NT2/D1 (cell line): ENCODE measurements at regions not wholly inside any gene's neighbourhood (a gene's known extent, or its start where the extent isn't known, plus 50 kb on each side); places are given as distances from the start of the nearest gene placed in this dataset.

Source experiments
- DNase-seq: peaks from one replicate; pipeline ENCODE4 v3.0.0-alpha.2; 2011; ENCODE audit warnings: low read depth, low spot score
- H3K27me3 ChIP-seq: 2 replicates; pipeline ENCODE4 v1.6.0; 2011; ENCODE audit warnings: mild to moderate bottlenecking; ENCODE audit not compliant: insufficient read length, insufficient read depth
- H3K36me3 ChIP-seq: 2 replicates; pipeline ENCODE4 v1.6.1; 2011; ENCODE audit warnings: mild to moderate bottlenecking, low read length, mixed read lengths; ENCODE audit not compliant: insufficient read depth, insufficient read length
- H3K4me1 ChIP-seq: 2 replicates; pipeline ENCODE4 v1.5.1; 2011; ENCODE audit not compliant: insufficient read depth, insufficient read length
- H3K4me3 ChIP-seq: 2 replicates; pipeline ENCODE4 v1.5.1; 2011; ENCODE audit warnings: low read depth; ENCODE audit not compliant: insufficient read length
- H3K9ac ChIP-seq: 2 replicates; pipeline ENCODE4 v1.6.0; 2011; ENCODE audit warnings: low read depth; ENCODE audit not compliant: insufficient read length
- H3K9me3 ChIP-seq: 2 replicates; pipeline ENCODE4 v1.5.1; 2011; ENCODE audit warnings: mild to moderate bottlenecking, low read length; ENCODE audit not compliant: insufficient read depth
- SUZ12 ChIP-seq: IDR thresholded peaks from 2 replicates; pipeline ENCODE4 v1.6.1; 2011; ENCODE audit not compliant: insufficient read length, insufficient read depth; ENCODE audit errors: extremely low read depth
- YY1 ChIP-seq: IDR thresholded peaks from 2 replicates; pipeline ENCODE4 v1.6.1; 2011; ENCODE audit not compliant: insufficient read length, insufficient read depth
- ZNF274 ChIP-seq: IDR thresholded peaks from 2 replicates; pipeline ENCODE4 v1.6.1; 2011; ENCODE audit warnings: mild to moderate bottlenecking, low read depth, low read length

- H3K4me1 ChIP-seq: no peaks in the 10 kb centered on the region
- no peak overlapping the region for H3K9ac ChIP-seq
- DNase-seq: no peak
- peaks cover 30% of the 10 kb centered on the region; the same call in 1 of the 2 replicates for H3K9me3 ChIP-seq
- H3K27me3 ChIP-seq: no peaks in the 10 kb centered on the region
- no peaks in the 10 kb centered on the region for H3K36me3 ChIP-seq
- no peak overlapping the region for H3K4me3 ChIP-seq
- TF ChIP-seq ZNF274 (no peak), SUZ12 (no peak)
Observed at GRCh38 chr2:220191031-220191430, 563.6 kb downstream of the SLC4A3 start.

DNA sequence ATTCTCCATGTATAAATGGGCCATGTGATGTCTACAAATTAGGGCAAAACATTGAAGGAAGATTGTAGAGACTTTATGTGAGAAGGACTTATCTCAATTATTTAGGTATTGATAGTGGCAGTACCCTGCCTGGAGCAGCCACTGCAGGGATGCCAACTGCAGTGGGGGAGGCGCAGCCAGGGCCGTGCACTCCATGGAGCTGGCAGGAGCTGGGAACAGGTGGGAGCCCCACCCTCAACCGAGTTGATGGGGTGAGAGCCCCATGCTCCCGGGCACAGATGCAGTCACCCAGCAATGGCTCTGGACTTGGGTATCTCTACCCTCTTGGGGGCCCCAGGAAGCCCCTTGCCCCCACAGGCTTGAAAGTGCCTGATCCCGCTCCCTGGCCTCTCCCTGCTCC lies 564.3 kb downstream of the SLC4A3 start:
- Histone ChIP-seq H3K9ac (no peak overlapping the region), H3K4me3 (no peak overlapping the region), H3K27me3 (no peaks in the 10 kb centered on the region), H3K4me1 (no peaks in the 10 kb centered on the region), H3K36me3 (no peaks in the 10 kb centered on the region), H3K9me3 (peaks cover 34% of the 10 kb centered on the region; the same call in 1 of the 2 replicates)
- DNase-seq: no peak
- TF ChIP-seq YY1 (no peak), SUZ12 (no peak), ZNF274 (no peak)

DNA sequence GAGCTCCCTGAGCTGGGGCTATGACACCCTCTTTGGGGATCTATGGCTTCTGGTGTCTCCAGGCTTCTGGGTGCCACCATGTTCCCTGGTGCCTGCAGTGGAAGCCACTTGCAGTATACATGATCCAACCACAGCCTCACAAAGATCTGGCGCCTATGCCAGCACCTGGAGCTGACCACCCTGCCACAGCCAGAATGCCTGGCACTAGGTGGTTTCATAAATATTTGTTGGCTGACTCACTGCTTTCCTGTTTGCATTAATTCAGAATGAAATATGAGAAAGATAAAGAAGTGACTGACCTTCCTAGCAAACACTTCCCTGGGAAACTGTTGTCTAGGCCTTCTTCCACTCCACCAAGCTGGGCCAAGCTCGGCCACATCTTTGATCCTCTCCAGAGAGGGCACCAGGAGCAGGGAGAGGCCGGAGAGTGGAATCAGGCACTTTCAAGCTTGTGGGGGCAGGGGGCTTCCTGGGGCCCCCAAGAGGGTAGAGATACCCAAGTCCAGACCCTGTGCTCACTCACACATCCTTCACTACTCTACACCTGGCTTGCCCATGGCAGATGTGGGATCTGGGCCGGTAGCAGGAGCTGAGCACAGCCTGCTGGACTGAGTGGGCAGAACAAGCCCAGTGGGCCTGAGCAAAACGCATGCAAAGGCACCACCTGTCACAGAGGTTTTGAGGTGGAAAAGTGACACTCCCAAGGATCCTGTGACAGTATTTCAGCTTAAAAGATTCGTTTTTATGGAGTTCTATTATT lies 565.7 kb downstream of the SLC4A3 start:
- Histone ChIP-seq H3K4me1 (no peaks in the 10 kb centered on the region), H3K9ac (no peak overlapping the region), H3K9me3 (peaks cover 36% of the 10 kb centered on the region; the same call in 1 of the 2 replicates), H3K36me3 (no peaks in the 10 kb centered on the region), H3K27me3 (no peaks in the 10 kb centered on the region), H3K4me3 (no peak overlapping the region)
- DNase-seq: no peak
- TF ChIP-seq SUZ12 (no peak), ZNF274 (no peak), YY1 (no peak)

DNA sequence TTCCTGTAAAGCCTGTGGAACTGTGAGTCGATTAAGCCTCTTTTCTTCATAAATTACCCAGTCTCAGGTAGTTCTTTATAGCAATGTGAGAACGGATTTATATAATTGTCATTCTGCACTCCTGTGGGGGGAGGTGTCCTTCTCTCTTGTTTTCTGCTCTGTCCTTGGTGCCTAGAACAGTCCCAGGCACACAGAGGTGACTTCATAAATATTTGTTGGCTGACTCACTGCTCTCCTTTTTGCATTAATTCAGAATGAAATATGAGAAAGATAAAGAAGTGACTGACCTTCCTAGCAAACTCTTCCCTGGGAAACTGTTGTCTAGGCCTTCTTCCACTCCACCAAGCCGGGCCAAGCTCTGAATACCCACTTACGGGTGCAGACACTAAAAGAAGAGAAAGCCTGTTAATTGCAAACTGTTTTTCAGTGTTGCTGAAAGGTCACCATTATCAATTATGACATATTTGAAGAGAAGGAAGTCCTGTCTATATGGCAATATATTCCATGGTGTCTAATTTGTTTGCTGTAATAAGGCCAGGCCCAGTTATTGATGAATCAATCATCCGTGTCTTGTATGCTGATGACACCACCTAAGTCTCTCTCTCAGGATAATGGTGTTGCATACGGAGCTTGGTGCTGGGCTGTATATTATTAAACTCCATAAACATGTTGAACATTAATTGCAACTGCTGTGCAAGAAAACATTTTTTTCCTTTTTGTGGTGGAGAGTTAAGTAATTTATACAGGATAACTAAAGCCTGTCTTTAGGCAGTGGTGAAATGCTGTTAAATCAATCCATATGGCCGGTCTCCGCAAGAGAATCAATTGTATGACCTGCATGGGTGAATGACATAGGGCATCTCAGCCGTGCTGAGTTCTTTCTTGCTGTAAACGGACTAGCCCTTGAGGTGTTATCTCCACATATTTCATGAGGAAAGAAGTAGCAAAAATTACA lies 567.5 kb downstream of the SLC4A3 start:
- no peak for TF ChIP-seq ZNF274
- no peak for TF ChIP-seq SUZ12
- no peak for TF ChIP-seq YY1
- Histone ChIP-seq H3K9me3 (peaks cover 36% of the 10 kb centered on the region; the same call in 1 of the 2 replicates), H3K36me3 (no peaks in the 10 kb centered on the region), H3K27me3 (no peaks in the 10 kb centered on the region), H3K9ac (no peak overlapping the region), H3K4me3 (no peak overlapping the region), H3K4me1 (no peaks in the 10 kb centered on the region)
- no peak for DNase-seq

DNA sequence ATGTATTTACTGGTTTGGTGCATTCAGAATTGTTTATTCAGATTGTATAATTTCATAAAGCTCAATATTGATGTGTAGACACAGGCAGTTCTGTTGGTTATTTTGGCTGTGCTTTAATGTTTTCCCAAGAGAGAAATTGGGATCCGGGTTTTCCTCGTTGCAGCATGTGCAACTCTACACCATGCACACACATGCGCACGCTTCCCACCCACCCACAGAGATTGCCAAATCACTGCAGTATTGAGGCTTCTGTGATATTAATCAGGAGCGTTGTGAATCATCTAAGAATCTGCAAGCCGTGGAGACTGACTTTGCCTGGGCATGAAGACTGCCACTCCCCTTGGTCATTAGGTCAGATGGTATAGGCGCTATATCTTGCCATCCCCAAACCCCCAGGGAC lies 571.5 kb downstream of the SLC4A3 start:
- Histone ChIP-seq H3K4me1 (no peaks in the 10 kb centered on the region), H3K27me3 (no peaks in the 10 kb centered on the region), H3K9me3 (peaks cover 26% of the 10 kb centered on the region; the same call in 1 of the 2 replicates), H3K36me3 (no peaks in the 10 kb centered on the region), H3K4me3 (no peak overlapping the region), H3K9ac (no peak overlapping the region)
- TF ChIP-seq SUZ12 (no peak), ZNF274 (no peak), YY1 (no peak)
- DNase-seq: no peak

DNA sequence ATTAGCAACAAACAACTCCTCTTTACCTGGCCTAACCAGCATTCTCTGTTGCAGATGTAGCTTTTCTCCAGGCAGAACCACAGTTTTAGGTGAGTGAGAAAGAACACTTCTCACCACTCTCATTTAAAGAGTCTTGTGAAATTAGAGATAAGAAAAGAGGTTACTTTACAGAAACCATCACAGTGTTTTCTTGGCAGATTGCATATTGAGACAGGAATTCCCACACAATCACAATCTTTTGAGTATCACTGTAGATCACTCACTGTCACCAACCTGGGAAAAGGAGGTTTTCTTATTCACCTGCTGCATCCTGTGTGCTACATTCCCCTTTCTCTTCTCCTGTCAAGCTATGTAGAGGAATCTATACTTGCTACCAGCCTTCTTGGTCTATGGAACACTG lies 574.6 kb downstream of the SLC4A3 start:
- no peaks in the 10 kb centered on the region for H3K4me1 ChIP-seq
- peaks cover 12% of the 10 kb centered on the region; the same call in 1 of the 2 replicates for H3K9me3 ChIP-seq
- H3K36me3 ChIP-seq: no peaks in the 10 kb centered on the region
- H3K27me3 ChIP-seq: no peaks in the 10 kb centered on the region
- DNase-seq: no peak
- H3K4me3 ChIP-seq: no peak overlapping the region
- TF ChIP-seq SUZ12: no peak
- no peak for TF ChIP-seq YY1
- TF ChIP-seq ZNF274: no peak
- no peak overlapping the region for H3K9ac ChIP-seq

- TF ChIP-seq ZNF274 (no peak), SUZ12 (no peak), YY1 (no peak)
- H3K4me3 ChIP-seq: no peak overlapping the region
- H3K36me3 ChIP-seq: no peaks in the 10 kb centered on the region
- no peak overlapping the region for H3K9ac ChIP-seq
- no peak for DNase-seq
- no peaks in the 10 kb centered on the region for H3K4me1 ChIP-seq
- no peaks in the 10 kb centered on the region for H3K27me3 ChIP-seq
- no peaks in the 10 kb centered on the region for H3K9me3 ChIP-seq
Observed at GRCh38 chr2:220209093-220209492, 581.7 kb downstream of the SLC4A3 start.
